ENCODE measurements at regions not wholly inside any gene's neighbourhood (a gene's known extent, or its start where the extent isn't known, plus 50 kb on each side); places are given as distances from the start of the nearest gene placed in this dataset.
"Not testable (repeated sequence)": the region's sequence is repeated elsewhere in the genome, so short reads cannot be mapped to it uniquely, and the experiment has no call there.

DNA sequence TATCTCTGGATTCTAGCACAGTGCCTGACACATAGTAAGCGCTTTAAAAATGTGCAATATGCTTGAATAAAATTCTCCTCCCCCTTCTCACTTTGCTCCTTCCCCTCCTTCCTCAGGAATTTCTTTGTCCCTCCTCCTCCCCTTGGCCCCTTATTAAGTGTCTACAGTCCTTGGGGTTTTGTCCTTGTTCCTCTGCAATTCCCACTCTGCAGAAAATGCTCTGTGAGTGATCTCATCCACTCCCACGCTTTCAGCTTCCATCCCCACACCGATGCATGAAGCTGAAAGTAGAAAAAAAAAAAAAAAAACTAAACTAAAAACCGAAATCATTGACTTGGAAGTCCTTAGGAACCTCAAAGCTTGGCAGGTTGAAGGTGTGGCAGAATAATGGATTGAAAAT lies 273.6 kb downstream of the RRAGC start:
- no peaks in the 10 kb centered on the region for H3K4me1 ChIP-seq
- H3K36me3 ChIP-seq, result no peaks in the 10 kb centered on the region
- no peaks in the 10 kb centered on the region for H3K27me3 ChIP-seq
- TF ChIP-seq, protein P1, sequence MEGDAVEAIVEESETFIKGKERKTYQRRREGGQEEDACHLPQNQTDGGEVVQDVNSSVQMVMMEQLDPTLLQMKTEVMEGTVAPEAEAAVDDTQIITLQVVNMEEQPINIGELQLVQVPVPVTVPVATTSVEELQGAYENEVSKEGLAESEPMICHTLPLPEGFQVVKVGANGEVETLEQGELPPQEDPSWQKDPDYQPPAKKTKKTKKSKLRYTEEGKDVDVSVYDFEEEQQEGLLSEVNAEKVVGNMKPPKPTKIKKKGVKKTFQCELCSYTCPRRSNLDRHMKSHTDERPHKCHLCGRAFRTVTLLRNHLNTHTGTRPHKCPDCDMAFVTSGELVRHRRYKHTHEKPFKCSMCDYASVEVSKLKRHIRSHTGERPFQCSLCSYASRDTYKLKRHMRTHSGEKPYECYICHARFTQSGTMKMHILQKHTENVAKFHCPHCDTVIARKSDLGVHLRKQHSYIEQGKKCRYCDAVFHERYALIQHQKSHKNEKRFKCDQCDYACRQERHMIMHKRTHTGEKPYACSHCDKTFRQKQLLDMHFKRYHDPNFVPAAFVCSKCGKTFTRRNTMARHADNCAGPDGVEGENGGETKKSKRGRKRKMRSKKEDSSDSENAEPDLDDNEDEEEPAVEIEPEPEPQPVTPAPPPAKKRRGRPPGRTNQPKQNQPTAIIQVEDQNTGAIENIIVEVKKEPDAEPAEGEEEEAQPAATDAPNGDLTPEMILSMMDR (IDR thresholded peaks at IDR 0.05), result no peak
- no peak for TF ChIP-seq POLR2AphosphoS5 (IDR thresholded peaks at IDR 0.05; ENCODE audit: insufficient read depth in 1 of 2, low read depth in 1 of 2)
- intact Hi-C loops (cut with DNase I), result no loop called here
- H3K27ac ChIP-seq, result no peak overlapping the region
- no peaks in the 10 kb centered on the region for H3K9me3 ChIP-seq
- no peak for DNase-seq (ENCODE audit: extremely low spot score in 2 of 2)
- H3K4me3 ChIP-seq, result no peak overlapping the region

DNA sequence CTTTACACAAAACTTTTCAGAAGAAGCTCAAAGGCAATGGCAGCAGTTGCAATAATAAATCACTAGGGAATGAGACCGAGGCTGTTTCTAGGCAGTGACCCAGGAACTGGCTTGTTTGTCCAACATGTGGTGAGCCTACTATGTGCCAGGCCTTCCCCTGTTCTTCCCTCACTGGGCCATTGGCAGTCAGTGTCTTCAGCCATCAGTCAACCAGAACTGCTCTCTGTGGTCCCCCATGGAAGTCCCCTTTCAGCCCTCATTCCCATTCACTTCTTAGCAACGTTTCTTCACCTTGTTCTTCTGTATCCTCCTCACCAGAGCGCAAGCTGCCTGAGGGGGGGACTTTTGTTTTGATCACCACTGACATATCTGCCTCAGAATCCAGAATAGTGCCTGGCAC lies 274.1 kb downstream of the RRAGC start:
- intact Hi-C loops (cut with DNase I), result no loop called here
- H3K36me3 ChIP-seq, result no peaks in the 10 kb centered on the region
- TF ChIP-seq POLR2AphosphoS5 (IDR thresholded peaks at IDR 0.05; ENCODE audit: insufficient read depth in 1 of 2, low read depth in 1 of 2) (no peak), POLR2A (IDR thresholded peaks at IDR 0.05) (no peak)
- no peaks in the 10 kb centered on the region for H3K4me1 ChIP-seq
- no peak overlapping the region for H3K27ac ChIP-seq
- H3K27me3 ChIP-seq, result no peaks in the 10 kb centered on the region
- no peak overlapping the region for H3K4me3 ChIP-seq
- no peaks in the 10 kb centered on the region for H3K9me3 ChIP-seq
- DNase-seq (ENCODE audit: extremely low spot score in 2 of 2), result no peak

GRCh38 chr1:38584448-38585355 lies 274.9 kb downstream of the RRAGC start:
- DNase-seq (ENCODE audit: extremely low spot score in 2 of 2), result no peak
- intact Hi-C loops (cut with DNase I), result no loop called here
- Histone ChIP-seq H3K9me3 (no peaks in the 10 kb centered on the region), H3K4me3 (no peak overlapping the region), H3K36me3 (no peaks in the 10 kb centered on the region), H3K27me3 (no peaks in the 10 kb centered on the region), H3K4me1 (no peaks in the 10 kb centered on the region), H3K27ac (no peak overlapping the region)
- TF ChIP-seq POLR2A (IDR thresholded peaks at IDR 0.05) (no peak), POLR2AphosphoS5 (IDR thresholded peaks at IDR 0.05; ENCODE audit: insufficient read depth in 1 of 2, low read depth in 1 of 2) (no peak)
- TF ChIP-seq, protein P1 (IDR thresholded peaks at IDR 0.05), result no peak

- not testable (repeated sequence) for H3K27me3 ChIP-seq, H3K4me3 ChIP-seq
Observed at GRCh38 chr1:38583287-38583686, 276.3 kb downstream of the RRAGC start.

DNA sequence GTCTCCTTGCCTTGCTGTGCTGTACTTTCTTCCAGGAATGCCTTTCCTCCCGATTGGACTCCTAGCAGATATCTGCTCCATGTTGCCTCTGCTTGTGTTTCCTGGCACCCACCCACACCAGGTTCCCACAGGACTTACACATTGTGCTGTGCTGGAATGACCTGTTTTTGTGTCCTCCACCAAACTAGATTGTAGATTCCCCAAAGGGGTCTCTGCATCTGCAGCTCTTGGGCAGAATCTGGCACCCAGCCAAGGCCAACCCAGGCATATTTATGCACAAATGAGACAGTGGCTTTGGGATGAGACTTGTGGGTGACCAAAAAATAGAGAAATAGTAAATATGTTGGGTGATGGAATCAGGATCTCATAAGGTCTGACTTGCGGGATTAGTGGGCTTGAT lies 278.2 kb downstream of the RRAGC start:
- H3K36me3 ChIP-seq, result no peaks in the 10 kb centered on the region
- H3K9me3 ChIP-seq, result no peaks in the 10 kb centered on the region
- no peak for DNase-seq (ENCODE audit: extremely low spot score in 2 of 2)
- H3K27ac ChIP-seq, result no peak overlapping the region
- intact Hi-C loops (cut with DNase I), result no loop called here
- H3K4me3 ChIP-seq, result no peak overlapping the region
- H3K27me3 ChIP-seq, result no peaks in the 10 kb centered on the region
- no peaks in the 10 kb centered on the region for H3K4me1 ChIP-seq
- TF ChIP-seq POLR2A (IDR thresholded peaks at IDR 0.05), result no peak

More at GRCh38 chr1:38583287-38583686, 276.3 kb downstream of the RRAGC start:
- intact Hi-C loops (cut with DNase I); H3K36me3 ChIP-seq; DNase-seq (ENCODE audit: extremely low spot score in 2 of 2); H3K4me1 ChIP-seq; H3K9me3 ChIP-seq; H3K27ac ChIP-seq: not testable (repeated sequence)

DNA sequence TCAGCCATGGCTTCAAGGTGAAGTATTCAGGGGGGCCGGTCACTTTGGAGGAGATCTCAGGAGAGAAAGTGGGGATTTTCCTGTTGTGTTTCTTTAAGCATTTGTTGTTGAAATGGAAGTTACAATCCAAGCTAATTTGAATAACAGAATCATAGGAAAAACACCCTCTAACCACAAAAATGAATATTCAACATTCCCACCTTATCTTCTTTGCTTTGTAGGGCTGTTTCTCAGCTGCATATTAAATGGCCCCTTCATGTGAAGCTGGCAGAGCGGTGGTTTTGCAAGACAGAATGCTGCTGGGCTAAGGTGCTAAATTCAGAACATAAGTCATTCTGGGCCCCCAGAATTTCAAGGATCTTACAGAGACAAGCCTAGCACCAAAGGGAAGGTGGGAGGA lies 279.0 kb downstream of the RRAGC start:
- DNase-seq (ENCODE audit: extremely low spot score in 2 of 2), result no peak
- Histone ChIP-seq H3K4me3 (no peak overlapping the region), H3K27me3 (no peaks in the 10 kb centered on the region), H3K36me3 (no peaks in the 10 kb centered on the region), H3K4me1 (no peaks in the 10 kb centered on the region), H3K27ac (no peak overlapping the region), H3K9me3 (no peaks in the 10 kb centered on the region)
- intact Hi-C loops (cut with DNase I), result no loop called here
- TF ChIP-seq POLR2AphosphoS5 (IDR thresholded peaks at IDR 0.05; ENCODE audit: insufficient read depth in 1 of 2, low read depth in 1 of 2), result no peak
- TF ChIP-seq, protein P1 (IDR thresholded peaks at IDR 0.05), result no peak
- no peak for TF ChIP-seq POLR2A (IDR thresholded peaks at IDR 0.05)

Measured in vagina (tissue), 2 donors.